A549 (cell line): ENCODE measurements at regions not wholly inside any gene's neighbourhood (a gene's known extent, or its start where the extent isn't known, plus 50 kb on each side); places are given as distances from the start of the nearest gene placed in this dataset.

Experiments
- CHD2 ChIP-seq: fragments of 150-350 bp; IDR thresholded peaks from 2 replicates; pipeline ENCODE4 v1.6.1; 2014; ENCODE audit warnings: low read length; ENCODE audit not compliant: partially characterized antibody
- CTCF ChIP-seq: fragments of >200 bp; sonication (Bioruptor Twin); formaldehyde crosslinking; IDR thresholded peaks from 3 replicates; pipeline ENCODE4 v1.5.1; 2016
- RCOR1 ChIP-seq: fragments of 150-350 bp; IDR thresholded peaks from 2 replicates; pipeline ENCODE4 v1.6.1; 2014; ENCODE audit warnings: antibody characterized with exemption, low read length, low read depth
- ZC3H11A ChIP-seq: fragments of 450-650 bp; IDR thresholded peaks from 2 replicates; pipeline ENCODE4 v1.6.1; 2014; ENCODE audit warnings: antibody characterized with exemption, mild to moderate bottlenecking
- TF ChIP-seq, protein P1 (sequence below): IDR thresholded peaks from 2 replicates; pipeline ENCODE4 v1.6.1; 2012

GRCh38 chr7:16094651-16095050 lies 326.7 kb downstream of the CRPPA start:
- no peak for TF ChIP-seq CHD2
- TF ChIP-seq CTCF: no peak
- TF ChIP-seq, protein P1, sequence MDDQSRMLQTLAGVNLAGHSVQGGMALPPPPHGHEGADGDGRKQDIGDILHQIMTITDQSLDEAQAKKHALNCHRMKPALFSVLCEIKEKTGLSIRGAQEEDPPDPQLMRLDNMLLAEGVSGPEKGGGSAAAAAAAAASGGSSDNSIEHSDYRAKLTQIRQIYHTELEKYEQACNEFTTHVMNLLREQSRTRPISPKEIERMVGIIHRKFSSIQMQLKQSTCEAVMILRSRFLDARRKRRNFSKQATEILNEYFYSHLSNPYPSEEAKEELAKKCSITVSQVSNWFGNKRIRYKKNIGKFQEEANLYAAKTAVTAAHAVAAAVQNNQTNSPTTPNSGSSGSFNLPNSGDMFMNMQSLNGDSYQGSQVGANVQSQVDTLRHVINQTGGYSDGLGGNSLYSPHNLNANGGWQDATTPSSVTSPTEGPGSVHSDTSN: no peak
- TF ChIP-seq ZC3H11A: no peak
- TF ChIP-seq RCOR1: no peak
